Upper lobe of left lung (tissue), 6 donors: ENCODE measurements at regions not wholly inside any gene's neighbourhood (a gene's known extent, or its start where the extent isn't known, plus 50 kb on each side); places are given as distances from the start of the nearest gene placed in this dataset.
A peak's percentile ranks its signal among the peaks of the same experiment; 100 is the strongest.
"Not testable (repeated sequence)": the region's sequence is repeated elsewhere in the genome, so short reads cannot be mapped to it uniquely, and the experiment has no call there.

Experiments
- ATAC-seq, 2 donors: fragments of 200-7000 bp; cut with Tn5 transposase; one replicate each; pipeline ENCODE4 v1.9.1; 2022; ENCODE audit warnings: mild to moderate bottlenecking in 2 of 2, moderate library complexity in 2 of 2; ENCODE audit not compliant: low FRiP score in 2 of 2
- DNase-seq, 2 donors: peaks; one replicate each; pipeline ENCODE4 v3.0.0-alpha.2; 2019 to 2020
- H3K27ac ChIP-seq, 4 donors: fragments of 200-600 bp; sonication (generic); one replicate each; pipeline ENCODE4 v1.5.1; 2016 to 2019
- H3K27me3 ChIP-seq, 4 donors: fragments of 200-600 bp; sonication (generic); one replicate each; pipeline ENCODE4 v1.5.1; 2017 to 2019
- H3K36me3 ChIP-seq, 4 donors: fragments of 200-600 bp; sonication (generic); one replicate each; pipeline ENCODE4 v1.5.1; 2016 to 2019
- H3K4me1 ChIP-seq, 4 donors: fragments of 200-600 bp; sonication (generic); one replicate each; pipeline ENCODE4 v1.5.1; 2018 to 2019
- H3K4me3 ChIP-seq, 4 donors: fragments of 200-600 bp; sonication (generic); one replicate each; pipeline ENCODE4 v1.5.1; 2017 to 2019; ENCODE audit warnings: mild to moderate bottlenecking in 2 of 4, moderate library complexity in 1 of 4
- H3K9me3 ChIP-seq, 4 donors: fragments of 200-600 bp; sonication (generic); one replicate each; pipeline ENCODE4 v1.5.1; 2018 to 2019
- EP300 ChIP-seq, 4 donors: sonication (generic); formaldehyde crosslinking; IDR thresholded peaks; one replicate each; pipeline ENCODE4 v1.5.1; 2017; ENCODE audit warnings: antibody characterized with exemption in 4 of 4, control low read depth in 2 of 4
- POLR2A ChIP-seq, 4 donors: fragments of 450-650 bp; IDR thresholded peaks; one replicate each; pipeline ENCODE4 v1.5.1; 2016 to 2017; ENCODE audit warnings: antibody characterized with exemption in 4 of 4, mild to moderate bottlenecking in 2 of 4
- POLR2AphosphoS5 ChIP-seq, 2 donors: sonication (generic); formaldehyde crosslinking; IDR thresholded peaks; one replicate each; pipeline ENCODE4 v1.5.1; 2017; ENCODE audit warnings: antibody characterized with exemption in 2 of 2
- WGBS, 2 donors: methylation state at CpG; one replicate each; pipeline ENCODE4 v1.1.5; 2017 to 2018; 5-methylcytosine and 5-hydroxymethylcytosine counted together
- TF ChIP-seq, protein P1 (sequence below), 6 experiments: fragments of 450-650 bp in 4 of 6; fragments of 200-600 bp in 2 of 6; sonication (generic) in 2 of 6; IDR thresholded peaks; one replicate each; pipeline ENCODE4 v1.5.1; 2016 to 2019; ENCODE audit warnings: antibody characterized with exemption in 6 of 6
- donor health status: DM: no; HTN: no; CAD: no; lungs with moderate emphysema.
- donor health status: DM: no; HTN: yes; CAD: no; lungs with severe emphysema.

DNA sequence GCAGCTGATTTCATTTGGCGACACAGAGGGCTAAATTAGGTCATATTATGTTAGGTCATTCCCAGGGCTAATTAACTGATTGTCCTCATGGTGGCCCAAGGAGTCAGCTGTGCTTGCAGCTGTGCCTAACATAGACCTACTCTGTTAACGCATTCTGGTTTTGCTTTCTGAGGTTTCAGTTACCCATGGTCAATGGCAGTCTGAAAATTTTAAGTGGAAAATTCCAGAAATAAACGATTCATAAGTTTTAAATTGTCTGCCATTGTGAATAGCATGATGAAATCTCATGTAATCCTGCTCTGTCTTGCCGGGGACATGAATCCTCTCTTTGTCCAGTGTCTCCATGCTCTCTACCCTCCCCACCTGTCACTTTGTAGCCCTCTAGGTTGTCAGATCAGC lies 168.7 kb downstream of the KCNS3 start:
- WGBS, 2 donors: 70 to 75% methylated on average over 4 of the region's 4 CpGs
- no peak overlapping the region for H3K27ac ChIP-seq

DNA sequence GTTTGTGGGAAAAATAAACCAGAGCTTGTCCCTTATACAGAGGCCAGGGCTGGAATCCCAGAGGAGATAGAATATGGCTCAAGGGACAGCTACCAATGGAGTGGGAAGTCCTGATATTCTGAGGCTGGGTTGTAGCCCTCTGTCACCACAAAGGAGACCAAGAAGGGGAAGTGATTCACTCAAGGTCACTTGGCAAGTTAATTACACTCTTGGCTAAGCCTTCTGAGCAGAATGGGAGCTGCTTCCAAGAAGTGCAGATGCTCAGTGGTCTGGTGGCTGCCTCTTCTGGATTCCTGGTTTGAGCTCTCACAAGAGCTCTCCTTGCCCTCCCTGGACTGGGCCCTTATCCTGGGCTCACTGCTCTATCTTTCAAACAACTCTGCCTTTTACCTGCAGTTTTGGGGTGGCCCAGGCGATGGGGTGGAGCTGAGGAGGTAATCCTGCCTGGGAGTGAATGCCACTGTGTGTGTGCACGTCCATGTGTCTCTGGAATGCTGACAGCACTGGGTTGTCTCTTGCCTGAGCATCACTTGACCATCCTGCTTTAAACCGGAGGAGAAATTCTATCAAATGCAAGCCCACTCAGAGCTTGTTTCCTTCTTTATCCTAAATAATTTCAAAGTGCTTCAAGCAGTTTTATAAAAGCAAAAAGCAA lies 168.2 kb downstream of the KCNS3 start:
- ATAC-seq: peak; percentile 42 to 51
- 70 to 76% methylated on average over 3 of the region's 3 CpGs for WGBS, 2 donors
- TF ChIP-seq, protein P1, sequence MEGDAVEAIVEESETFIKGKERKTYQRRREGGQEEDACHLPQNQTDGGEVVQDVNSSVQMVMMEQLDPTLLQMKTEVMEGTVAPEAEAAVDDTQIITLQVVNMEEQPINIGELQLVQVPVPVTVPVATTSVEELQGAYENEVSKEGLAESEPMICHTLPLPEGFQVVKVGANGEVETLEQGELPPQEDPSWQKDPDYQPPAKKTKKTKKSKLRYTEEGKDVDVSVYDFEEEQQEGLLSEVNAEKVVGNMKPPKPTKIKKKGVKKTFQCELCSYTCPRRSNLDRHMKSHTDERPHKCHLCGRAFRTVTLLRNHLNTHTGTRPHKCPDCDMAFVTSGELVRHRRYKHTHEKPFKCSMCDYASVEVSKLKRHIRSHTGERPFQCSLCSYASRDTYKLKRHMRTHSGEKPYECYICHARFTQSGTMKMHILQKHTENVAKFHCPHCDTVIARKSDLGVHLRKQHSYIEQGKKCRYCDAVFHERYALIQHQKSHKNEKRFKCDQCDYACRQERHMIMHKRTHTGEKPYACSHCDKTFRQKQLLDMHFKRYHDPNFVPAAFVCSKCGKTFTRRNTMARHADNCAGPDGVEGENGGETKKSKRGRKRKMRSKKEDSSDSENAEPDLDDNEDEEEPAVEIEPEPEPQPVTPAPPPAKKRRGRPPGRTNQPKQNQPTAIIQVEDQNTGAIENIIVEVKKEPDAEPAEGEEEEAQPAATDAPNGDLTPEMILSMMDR (IDR thresholded peaks at IDR 0.05): no peak
- TF ChIP-seq POLR2A (IDR thresholded peaks at IDR 0.05) (no peak), EP300 (IDR thresholded peaks at IDR 0.05) (no peak), POLR2AphosphoS5 (IDR thresholded peaks at IDR 0.05) (no peak)
- no peaks in the 10 kb centered on the region for H3K36me3 ChIP-seq
- no peak overlapping the region for H3K4me3 ChIP-seq
- DNase-seq: no peak
- no peaks in the 10 kb centered on the region for H3K27me3 ChIP-seq
- no peak overlapping the region for H3K27ac ChIP-seq
- H3K9me3 ChIP-seq: no peaks in the 10 kb centered on the region
- peaks cover 0 to 4% (median 0%) of the 10 kb centered on the region in 4 donors for H3K4me1 ChIP-seq

More for the DNA sequence above, 168.7 kb downstream of the KCNS3 start:
- TF ChIP-seq, protein P1 (IDR thresholded peaks at IDR 0.05): no peak
- TF ChIP-seq EP300 (IDR thresholded peaks at IDR 0.05) (no peak), POLR2AphosphoS5 (IDR thresholded peaks at IDR 0.05) (no peak), POLR2A (IDR thresholded peaks at IDR 0.05) (no peak)
- peak in 1 of 2 donors; percentile 34 for ATAC-seq
- no peak for DNase-seq
- H3K9me3 ChIP-seq: no peaks in the 10 kb centered on the region
- H3K36me3 ChIP-seq: no peaks in the 10 kb centered on the region
- H3K4me3 ChIP-seq: no peak overlapping the region
- no peaks in the 10 kb centered on the region for H3K27me3 ChIP-seq
- H3K4me1 ChIP-seq: peaks cover 0 to 4% (median 0%) of the 10 kb centered on the region in 4 donors

DNA sequence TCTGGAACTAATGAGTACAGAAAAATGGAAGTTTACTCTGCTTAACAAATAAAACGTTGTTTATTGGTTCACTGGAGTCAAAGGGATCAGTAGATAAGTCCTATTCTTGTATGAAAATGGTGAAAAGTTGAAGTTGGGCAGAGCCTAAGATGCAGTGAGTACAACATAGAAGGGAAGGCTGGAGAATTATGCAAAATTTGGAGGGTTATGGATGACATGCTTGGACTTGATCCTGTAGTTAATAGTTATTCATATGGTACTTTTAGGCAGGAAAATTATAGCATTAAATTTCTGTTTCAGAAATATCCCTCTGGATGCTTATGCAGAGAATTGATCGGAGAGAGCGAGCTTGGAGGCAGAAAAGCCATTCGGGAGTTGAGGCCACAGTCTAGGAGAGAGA lies 167.6 kb downstream of the KCNS3 start:
- Histone ChIP-seq H3K27me3 (no peaks in the 10 kb centered on the region), H3K9me3 (no peaks in the 10 kb centered on the region), H3K36me3 (no peaks in the 10 kb centered on the region), H3K4me1 (peaks cover 0 to 4% (median 0%) of the 10 kb centered on the region in 4 donors), H3K4me3 (no peak overlapping the region), H3K27ac (no peak overlapping the region)
- TF ChIP-seq POLR2AphosphoS5 (IDR thresholded peaks at IDR 0.05) (no peak), POLR2A (IDR thresholded peaks at IDR 0.05) (no peak), EP300 (IDR thresholded peaks at IDR 0.05) (no peak)
- TF ChIP-seq, protein P1 (IDR thresholded peaks at IDR 0.05): no peak
- 86 to 87% methylated on average over 4 of the region's 4 CpGs for WGBS, 2 donors
- ATAC-seq (no peak), DNase-seq (no peak)

DNA sequence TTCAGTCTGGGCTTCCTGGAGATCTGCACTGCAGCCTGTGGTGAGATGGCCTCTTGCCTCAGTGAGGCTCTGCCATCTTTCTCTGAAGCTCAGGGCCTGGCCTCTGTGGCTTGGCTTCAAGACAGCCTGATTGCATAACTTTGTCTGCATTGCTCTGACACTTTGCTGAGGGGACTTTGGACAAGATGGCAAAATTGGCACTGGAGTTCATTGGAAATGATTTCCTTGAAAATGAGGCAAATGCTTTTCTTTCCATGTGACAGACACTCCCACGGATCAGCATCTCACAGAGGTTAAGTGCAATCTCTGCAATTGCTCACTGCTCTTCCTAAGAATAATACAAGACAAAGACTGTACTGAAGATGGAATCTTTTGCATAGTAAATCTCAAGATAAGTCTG lies 166.8 kb downstream of the KCNS3 start:
- Histone ChIP-seq H3K27me3 (no peaks in the 10 kb centered on the region), H3K4me1 (peaks cover 0 to 4% (median 0%) of the 10 kb centered on the region in 4 donors), H3K4me3 (no peak overlapping the region), H3K9me3 (no peaks in the 10 kb centered on the region), H3K27ac (no peak overlapping the region), H3K36me3 (no peaks in the 10 kb centered on the region)
- ATAC-seq (no peak), DNase-seq (no peak)
- 52 to 75% methylated on average over 1 of the region's 1 CpG for WGBS, 2 donors
- TF ChIP-seq POLR2AphosphoS5 (IDR thresholded peaks at IDR 0.05) (peak in 1 of 2 donors; percentile 53), POLR2A (IDR thresholded peaks at IDR 0.05) (no peak), EP300 (IDR thresholded peaks at IDR 0.05) (no peak)
- TF ChIP-seq, protein P1 (IDR thresholded peaks at IDR 0.05): no peak

DNA sequence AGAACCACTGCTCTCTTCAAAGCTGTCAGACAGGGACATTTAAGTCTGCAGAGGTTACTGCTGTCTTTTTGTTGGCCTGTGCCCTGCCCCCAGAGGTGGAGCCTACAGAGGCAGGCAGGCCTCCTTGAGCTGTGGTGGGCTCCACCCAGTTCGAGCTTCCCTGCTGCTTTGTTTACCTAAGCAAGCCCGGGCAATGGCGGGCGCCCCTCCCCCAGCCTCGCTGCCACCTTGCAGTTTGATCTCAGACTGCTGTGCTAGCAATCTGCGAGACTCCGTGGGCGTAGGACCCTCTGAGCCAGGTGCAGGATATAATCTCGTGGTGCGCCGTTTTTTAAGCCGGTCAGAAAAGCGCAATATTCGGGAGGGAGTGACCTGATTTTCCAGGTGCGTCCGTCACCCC lies 138.9 kb downstream of the KCNS3 start:
- peak in 1 of 2 donors; percentile 32 for DNase-seq
- 84 to 85% methylated on average over 13 to 16 of the region's 16 CpGs for WGBS, 2 donors
- H3K27me3 ChIP-seq: not testable (repeated sequence)

More for the DNA sequence above, 138.9 kb downstream of the KCNS3 start:
- H3K4me1 ChIP-seq, H3K9me3 ChIP-seq, H3K27ac ChIP-seq, H3K4me3 ChIP-seq, ATAC-seq, H3K36me3 ChIP-seq: not testable (repeated sequence)
